ENCODE measurements at regions not wholly inside any gene's neighbourhood (a gene's known extent, or its start where the extent isn't known, plus 50 kb on each side); places are given as distances from the start of the nearest gene placed in this dataset.
A peak's percentile ranks its signal among the peaks of the same experiment; 100 is the strongest.

DNA sequence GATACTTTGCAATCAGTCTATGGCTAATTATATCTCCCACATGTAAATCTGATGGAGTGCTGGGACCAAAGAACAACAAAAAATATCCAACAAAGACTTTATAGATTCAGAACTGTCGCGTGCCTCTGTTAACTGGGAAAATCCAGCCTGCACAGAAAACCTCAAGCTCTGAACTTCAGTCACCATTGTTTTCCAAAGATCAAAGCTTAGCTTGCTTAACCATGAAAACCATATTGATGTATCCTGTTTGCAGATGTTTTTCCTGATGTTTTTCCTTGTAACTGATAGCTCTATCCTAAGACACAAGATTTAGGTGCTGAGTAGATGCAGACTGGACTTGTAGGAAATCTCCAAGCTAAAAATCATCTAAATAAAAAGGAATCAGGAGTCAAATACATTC is 163.7 kb downstream of the GXYLT1 start:
- no peak for DNase-seq

DNA sequence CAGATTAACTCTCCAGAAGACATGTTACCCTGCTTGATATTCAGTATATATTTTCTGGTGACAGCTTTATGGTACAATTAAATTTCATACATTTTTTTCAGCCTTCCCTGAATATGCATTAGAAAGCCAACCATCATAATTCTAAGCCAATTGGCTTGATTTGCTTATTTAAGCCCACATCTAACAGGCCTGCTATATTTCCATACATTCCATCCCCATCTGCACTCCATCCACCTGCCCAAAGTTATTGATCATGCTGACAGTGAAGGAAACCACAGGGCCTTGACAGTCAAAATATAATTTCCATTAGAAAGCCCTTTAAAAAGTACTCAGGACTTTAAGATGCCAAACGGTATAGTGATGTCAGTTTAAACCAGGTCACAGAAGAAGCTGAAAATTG is 164.3 kb downstream of the GXYLT1 start:
- peak; percentile 27 for DNase-seq

DNA sequence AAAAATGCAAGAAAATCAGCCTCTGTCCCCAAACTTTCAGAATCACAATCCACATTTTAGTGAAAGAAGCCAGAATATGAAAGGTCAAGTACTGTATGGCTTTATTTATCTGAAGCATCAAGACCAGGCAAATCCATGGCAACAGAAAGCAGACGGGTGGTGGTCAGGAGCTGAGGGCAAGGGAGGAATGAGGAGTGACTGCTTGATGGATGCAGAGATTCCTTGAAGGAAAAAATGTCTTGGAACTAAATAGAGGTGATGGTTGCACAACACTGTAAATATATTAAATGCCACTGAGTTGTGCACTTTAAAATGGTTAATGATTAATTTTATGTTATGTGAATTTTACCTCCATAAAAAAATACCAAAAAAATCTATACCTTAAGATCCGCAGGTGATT is 165.1 kb downstream of the GXYLT1 start:
- DNase-seq, result no peak

DNA sequence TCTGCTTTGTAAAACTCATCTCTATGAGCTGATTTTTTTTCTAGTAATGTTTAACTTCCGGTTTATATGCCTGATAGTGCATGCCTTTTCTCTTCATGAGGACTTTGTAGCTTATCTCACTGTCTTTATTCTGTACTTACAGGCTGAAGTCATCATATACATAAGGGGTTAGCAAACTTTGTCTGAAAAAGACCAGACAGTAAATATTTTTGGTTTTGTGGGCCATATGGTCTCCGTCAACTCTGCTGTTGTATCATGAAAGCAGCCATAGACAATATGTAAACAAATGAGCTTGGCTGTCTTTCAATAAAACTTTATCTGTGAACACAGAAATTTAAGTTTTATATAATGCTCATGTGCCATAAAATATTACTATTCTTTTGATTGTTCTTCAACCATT is 172.1 kb downstream of the GXYLT1 start:
- DNase-seq, result no peak

DNA sequence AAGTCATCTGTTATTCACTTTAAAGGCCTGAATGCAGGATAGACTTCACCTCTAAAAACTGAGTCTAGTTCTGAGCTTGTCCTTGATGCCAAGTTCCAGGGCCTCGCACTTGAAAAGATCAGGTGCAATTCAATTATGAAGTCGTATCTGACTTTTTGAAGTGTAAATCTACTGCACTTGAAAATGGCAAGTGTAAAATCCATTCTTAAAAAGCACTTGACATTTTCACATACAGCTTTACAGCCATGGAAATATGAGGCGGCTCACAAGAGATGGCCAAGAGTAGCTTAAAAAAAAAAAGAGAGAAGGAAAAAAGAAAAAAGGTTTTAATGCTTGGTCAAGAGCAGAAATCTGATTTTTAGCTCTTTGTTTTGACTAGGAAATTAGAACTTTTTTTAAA is 172.5 kb downstream of the GXYLT1 start:
- no peak for DNase-seq

DNA sequence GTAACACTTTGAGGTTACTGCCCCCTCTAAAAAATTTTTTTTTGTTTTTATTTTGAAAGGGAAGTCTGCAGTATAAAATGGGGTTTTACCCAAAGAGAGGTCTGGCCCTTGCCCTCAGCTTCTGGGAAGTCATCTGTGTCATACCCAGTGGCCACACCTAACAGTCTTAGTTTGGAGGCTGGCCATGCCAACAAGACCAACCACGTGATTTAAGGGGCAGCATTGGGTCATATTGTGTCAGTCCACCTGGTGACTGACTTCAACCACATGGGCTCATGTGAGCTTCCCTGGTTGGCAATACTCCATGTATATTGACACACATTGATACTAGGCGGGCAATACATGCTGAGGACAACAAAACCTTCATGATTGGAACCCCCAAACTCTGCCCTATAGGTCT is 173.9 kb downstream of the GXYLT1 start:
- no peak for DNase-seq

DNA sequence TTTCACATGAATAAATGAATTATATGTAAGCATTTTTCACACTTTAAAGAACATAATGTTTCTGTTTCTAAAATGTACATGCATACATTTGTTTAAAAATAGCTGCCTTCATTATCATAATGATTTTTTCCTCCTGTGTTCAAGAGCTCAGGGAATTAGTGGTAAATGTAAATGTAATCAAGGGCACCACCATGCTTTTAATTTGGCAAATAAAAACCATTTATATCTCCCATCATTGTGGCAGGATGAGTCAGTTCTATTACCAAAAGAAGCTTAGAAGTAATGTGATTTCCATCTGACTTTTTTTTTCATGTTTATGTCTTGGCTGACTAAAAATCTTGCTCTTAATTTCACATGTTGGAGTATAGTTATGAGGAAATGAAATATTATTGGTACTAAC is 176.1 kb downstream of the GXYLT1 start:
- DNase-seq, result no peak

DNA sequence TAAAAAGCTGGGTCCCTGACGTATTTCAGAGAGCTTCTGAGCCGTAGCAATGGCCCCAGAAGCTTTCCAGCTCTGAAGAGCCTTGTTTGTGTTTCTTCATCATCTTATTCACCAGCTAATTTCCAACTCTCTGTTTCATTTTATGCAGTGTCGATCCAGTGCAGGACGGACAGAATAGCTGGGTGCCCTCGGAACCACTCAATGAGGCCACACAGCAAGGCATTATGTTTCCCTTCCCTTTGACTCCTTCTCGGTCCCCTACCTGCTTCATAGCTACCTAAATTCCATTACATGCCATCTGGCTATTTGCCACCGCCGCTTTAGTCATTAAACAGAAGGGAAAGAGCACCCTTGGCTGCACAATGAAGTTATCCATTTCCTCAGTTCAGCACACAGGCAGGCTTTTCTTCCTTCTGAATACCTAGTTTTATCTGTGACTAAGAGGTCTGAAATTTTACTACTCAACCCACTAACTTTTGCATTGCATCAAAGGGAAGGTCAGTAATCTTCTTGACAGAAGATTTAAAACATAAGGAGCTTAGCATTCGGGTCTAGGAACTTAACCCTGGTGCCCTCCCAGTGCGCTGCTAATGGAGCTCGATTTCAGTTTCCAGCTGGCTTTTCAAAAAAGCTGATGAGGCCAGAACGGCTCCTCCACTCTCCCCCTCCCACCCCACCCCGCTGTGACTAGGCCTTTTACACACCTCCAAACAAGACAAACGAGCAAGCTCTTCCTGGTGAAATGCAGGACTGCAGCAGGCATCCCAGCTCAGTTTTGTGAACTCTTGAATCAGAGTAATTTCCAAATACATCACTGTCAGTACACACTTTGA is 176.8 kb downstream of the GXYLT1 start:
- no peak for DNase-seq

DNA sequence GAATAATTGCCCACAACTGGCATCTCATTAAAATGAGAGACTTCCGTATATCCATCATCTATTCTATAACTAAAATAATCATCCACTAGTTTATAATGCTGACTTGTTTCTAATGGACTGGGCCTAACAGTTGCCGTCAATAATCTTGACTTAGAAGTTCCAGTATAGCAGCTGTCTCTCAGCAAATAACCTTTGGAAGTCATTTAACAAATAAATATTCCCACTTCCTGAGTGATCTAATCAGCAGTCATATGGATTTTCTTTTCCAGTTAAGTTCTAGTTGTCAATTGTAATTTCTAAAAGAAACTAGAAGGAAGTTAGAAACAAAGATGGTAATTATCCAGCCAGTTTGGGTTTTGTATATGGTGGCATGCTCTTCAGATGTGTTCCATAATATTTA is 177.8 kb downstream of the GXYLT1 start:
- no peak for DNase-seq

DNA sequence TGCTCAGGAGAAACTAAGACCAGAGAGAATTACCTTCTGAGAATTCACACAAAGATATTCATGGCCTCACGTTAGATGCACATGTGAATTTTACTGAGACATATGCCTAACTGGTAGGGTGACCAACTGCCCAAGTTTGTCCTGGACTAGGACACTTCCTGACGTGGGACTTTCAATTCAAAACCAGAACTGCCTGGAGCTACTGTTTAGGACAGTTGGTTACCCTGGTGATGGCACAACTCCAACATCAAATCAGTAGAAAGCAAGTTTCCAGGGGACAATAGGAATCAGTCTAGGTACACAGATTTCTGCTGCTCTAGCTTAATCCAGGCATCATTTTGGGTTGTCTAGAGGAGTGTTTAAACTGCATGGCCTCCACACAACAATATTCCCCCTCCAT is 178.7 kb downstream of the GXYLT1 start:
- DNase-seq, result no peak

DNA sequence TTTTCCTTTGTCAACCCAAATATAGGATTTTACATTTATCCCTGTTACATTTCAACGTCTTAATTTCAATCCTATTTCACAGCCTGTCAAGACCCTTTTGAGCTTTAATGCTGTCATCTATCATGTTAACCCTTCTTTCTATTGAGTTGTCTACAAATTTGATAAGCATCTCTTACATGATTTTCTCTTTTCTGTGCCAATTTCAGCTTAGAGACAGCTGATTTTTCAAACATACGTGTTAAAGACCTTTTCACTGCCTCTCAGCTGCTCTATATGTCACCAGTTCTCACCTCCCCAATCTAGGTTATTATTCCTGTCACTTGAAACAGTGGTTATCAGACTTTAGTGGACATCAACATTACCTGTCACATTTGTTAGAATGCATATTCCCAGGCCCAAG is 181.3 kb downstream of the GXYLT1 start:
- DNase-seq, result no peak

DNA sequence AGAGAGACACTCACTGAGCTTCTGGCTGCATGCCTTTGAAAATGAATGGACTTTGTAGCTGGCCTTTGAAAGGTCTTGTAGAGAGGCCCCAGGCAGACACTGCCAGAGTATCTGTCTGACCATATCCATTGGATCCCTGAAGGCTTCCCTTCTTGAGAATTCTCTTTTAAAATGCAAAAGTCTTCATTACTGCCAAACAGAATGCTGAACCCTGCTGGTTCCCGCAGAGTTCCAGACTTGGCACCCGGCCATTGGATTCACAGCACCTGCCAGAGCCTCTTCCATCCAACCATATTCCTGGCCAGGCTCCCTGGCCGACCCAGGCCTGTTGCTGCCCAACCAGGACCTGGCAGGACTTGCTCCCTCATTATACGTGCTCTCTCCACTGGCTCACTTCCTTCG is 182.5 kb downstream of the GXYLT1 start:
- DNase-seq, result no peak

DNA sequence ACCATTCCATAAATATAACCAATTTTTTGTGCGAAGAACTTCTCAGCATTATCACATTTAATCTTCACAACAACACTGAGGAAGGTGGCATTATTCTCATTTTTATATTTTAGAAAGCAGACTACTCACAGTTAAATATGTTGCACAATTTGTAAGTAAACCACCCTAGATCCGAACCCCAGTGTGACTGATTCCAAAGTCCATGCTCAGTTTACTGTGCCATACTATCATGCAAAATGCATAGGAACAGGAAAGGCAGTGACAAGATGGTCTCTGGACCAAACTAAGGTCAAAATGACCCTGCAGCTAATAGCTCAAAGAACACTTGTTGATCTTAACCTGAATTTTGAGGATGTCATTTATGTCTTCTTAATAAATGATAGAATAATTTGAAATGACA is 185.4 kb downstream of the GXYLT1 start:
- DNase-seq, result no peak

DNA sequence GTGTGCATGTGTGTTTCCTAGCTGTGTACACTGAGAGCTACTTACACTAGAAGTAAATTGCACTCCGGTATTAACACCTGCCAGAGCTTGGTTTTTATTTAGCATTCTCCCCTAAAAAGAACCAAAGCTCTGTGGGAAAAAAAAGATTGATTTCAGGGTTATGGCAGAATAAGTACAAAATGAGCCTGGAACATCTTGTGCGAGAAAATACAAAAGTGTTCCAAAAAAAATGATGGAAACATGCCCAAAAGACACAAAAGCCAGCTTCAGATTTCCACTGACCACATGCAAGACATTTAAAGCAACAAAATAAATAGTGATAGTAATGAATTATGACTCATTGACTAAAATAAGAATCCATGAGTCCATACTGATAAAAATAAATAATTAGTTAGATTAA is 188.3 kb downstream of the GXYLT1 start:
- DNase-seq, result no peak

DNA sequence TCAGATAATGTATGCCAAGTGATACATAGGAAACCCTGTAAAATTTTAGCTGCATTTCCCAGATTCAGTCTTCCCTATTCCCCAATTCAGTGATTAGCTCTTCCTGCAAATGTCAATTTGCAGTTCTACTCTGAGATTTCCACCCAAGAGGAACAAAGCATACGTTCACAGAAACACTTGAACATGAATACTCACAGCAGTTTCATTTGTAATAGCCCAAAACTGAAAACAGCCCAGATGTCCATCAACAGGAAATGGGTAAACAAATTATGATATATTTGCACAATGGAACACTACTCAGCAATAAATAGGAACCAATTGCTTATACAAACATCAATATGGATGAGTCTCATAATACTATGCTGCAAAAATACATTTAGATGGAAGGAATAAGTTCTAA is 194.2 kb downstream of the GXYLT1 start:
- no peak for DNase-seq

DNA sequence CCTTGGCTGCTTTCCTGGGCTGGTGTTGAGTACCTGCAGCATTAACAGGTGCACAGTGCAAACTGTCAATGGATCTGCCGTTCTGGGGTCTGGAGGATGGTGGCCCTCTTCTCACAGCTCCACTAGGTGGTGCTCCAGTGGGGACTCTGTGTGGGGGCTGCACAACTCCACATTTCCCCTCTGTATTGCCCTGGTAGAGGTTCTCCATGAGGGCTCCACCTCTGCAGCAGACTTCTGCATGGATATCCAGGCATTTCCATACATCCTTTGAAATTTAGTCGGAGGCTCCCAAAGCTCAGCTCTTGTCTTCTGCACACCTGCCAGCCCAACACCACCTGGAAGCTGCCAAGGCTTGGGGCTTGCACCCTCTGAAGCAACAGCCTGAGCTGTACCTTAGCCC is 198.6 kb downstream of the GXYLT1 start:
- no peak for DNase-seq

DNA sequence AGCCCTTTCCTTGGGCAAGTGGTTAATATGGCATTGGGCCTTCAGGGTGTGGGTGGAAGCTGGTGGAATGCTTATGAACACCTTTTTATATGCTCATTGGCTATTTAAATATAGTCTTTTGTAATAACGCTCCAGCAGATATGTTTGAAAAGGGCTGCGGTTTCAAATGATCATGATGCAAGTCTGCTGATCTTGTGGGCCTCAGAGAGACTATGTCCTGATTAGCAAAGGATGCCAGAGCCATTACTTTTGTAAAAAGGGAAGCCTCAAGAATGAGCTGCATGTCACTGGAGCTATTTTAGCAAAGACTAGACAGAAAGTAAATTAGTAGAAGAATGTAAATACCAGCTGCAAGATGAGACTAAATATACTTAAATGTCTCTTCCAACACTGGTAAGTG is 200.5 kb downstream of the GXYLT1 start:
- peak; percentile 38 for DNase-seq

DNA sequence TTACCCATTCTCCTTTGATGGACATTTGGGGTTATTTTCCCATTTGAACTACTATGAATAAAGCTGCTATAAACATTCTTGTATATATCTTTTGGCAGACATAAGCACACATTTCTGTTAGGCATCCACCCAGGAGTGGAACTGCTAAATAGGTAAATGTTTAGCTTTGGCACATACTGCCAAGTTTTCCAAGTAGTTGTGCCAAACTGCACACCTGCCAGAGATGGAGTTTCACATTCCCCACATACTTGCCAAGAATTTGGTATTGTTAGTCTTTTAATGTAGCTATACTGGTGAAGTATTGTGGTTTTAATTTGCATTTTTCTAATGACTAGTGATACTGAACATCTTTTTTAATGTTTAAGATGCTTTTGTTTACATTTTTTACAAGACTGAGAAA is 201.0 kb downstream of the GXYLT1 start:
- DNase-seq, result no peak

DNA sequence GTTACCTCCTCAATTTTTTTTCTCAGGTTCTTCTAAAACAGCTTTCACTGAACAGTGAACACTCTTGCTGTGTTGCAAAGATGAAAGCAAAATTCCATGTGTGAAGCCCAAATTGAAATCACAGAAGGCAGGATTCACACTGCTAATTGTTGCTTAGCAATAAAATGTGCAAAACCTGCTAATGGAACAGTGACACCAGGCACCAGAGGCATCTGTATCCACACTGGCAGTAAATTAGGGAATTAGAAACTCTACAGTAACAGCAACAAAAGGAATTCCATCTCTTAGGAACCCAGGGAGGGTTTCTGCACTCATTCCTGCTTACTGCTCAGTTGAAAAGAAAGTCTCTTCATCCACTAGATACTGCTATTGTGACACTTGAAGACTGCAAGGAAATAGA is 202.3 kb downstream of the GXYLT1 start:
- no peak for DNase-seq

DNA sequence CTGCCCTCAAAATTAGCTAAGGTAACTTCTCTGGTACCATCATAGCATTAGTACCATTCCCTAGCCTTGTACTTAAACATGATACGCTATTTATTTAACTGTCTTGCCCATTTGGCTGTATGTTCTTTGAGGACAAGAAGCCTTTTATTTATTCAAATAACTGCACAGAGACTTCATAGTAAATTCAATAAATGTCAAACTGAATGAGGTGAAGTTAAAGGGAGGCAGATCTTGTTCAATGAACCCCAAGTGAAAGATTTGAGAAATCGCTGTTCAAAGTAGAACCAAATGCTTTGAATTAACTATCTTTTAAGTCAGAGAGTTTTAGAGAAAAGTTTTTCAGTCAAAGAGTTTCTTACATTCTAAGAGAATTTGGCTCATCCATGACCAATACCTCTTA is 203.6 kb downstream of the GXYLT1 start:
- DNase-seq, result no peak

DNA sequence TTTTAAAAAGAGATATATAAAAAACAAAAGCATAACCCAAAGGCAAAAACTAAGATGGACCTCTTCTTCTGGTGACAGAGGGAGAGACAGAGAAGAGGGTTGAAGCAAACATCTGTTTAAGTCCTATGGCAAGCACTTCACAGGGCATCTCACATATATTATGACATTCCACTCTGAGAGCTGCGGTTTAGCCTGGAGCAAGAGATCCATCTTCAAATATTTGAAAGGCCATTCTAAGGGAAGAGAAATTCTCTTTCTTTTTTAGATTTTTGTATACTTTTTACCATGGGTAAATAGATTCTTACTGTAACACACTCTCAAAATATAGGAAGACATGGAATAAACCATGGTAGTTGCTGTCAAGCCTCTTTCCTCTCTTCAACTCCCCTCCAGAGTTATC is 204.1 kb downstream of the GXYLT1 start:
- DNase-seq, result no peak

DNA sequence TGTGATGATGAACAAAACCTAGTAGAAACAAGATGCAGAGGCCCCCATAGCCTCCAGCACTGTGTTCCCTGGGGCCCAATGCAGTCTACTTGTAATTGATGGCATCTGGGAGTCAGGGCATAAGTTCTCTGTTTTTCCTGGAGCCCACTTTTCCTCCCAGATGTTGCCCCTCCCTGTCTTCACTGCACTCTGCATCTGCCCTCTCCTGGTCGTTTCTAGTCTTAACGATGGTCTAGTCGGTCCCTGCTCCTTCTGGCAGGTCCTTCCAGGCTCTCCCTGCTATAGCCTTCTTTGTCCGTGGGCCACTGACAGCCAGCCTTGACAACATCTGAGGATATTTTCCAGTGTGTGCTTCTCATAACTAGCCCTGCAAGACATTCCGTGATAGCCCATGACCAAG is 208.3 kb downstream of the GXYLT1 start:
- no peak for DNase-seq

DNA sequence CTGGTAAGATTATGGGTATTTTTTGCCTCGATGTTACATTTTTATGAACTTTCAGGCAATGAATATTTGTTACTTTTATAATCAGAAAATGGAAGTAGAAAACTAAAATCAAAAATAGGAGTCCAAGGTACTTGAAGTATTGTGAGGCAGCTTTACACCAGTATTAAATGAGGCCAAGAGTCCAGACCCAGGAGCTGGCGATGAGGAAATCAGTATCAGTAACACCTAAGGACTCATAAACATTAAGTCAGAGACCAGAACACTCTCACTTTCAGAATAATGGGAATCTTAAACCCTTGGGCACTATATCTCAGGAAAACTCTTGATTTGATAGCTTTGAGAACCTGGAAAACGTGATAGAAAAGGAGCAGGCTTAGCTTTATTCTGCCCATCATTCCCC is 208.8 kb downstream of the GXYLT1 start:
- DNase-seq, result no peak

DNA sequence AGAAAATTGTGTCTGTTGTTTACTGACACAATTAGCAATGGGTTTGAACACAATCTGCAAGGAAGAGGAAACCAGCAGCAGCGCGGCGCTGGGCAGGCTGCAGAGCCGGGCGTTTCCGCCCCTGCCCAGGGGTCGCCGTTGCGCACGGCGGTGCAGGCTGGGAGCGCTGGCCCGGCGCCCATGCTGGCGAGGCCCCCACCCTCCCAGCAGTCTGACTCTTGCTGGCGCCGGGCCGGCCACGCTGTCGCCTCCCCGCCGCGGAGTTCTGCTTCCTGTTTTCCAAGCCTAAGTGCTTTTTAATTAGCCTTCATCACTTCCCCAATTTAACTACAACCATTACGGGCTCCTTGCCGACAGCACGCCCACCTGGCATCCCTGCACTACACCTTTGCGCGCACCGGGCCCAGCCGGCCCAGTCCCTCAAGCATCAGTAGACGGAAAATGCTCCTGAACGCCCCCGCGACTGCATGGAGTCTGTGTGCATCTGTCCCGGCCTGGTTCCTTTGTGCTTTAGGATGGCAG is 212.1 kb downstream of the GXYLT1 start:
- DNase-seq, result peak; percentile 33

DNA sequence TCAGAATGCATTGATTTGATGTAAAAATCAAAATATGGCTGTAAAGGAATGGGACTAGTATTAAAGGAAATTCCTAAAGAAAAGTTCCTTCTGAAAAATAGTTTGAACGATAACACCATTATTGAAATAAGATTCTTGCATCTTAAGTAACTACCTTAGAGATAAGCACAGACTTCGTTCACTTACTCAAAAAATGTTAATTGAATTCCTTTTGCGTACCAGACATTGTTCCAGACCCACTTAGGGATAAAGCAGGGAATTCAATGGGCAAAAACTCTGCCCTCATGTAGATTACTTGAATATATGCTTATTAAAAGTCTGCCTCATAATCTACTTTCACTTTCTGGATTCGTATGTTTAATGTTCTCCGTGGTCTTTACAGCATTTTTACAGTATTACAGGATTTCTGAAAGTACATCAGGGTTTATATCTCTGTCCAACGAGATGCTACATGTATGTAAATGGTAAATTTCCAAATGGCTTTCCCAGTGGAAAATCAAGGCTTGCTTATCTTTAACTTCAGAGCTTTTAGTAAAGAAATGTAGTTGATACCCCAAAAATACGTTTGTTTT is 213.7 kb downstream of the GXYLT1 start:
- no peak for DNase-seq

Data from fibroblast of skin of abdomen (primary cell).